ENCODE measurements at regions not wholly inside any gene's neighbourhood (a gene's known extent, or its start where the extent isn't known, plus 50 kb on each side); places are given as distances from the start of the nearest gene placed in this dataset.
"Not testable (repeated sequence)": the region's sequence is repeated elsewhere in the genome, so short reads cannot be mapped to it uniquely, and the experiment has no call there.

DNA sequence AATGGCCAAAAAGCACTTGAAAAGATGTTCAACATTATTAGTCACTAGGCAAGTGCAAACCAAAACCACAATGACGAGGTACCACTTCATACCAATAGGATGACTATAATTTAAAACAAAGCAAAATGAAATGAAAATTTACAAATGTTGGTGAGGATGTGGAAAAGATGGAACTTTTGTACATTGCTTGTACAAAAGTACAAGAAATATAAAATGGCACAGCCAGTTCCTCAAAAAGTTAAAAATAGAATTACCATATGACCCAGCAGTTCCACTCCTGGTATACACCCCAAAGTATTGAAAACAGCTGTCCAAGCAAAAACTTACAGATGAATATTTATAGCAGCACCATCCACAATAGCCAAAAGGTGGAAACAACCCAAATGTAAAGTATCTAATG is 107.8 kb upstream of the XPO1 start:
- Histone ChIP-seq H3K4me3 (no peak overlapping the region), H3K4me1 (ENCODE audit: control insufficient read depth in 1 of 2, low read depth in 2 of 2) (no peaks in the 10 kb centered on the region), H3K9me3 (no peaks in the 10 kb centered on the region), H3K36me3 (no peaks in the 10 kb centered on the region), H3K27ac (no peak overlapping the region), H3K27me3 (replicated peaks; ENCODE audit: insufficient read depth) (no peaks in the 10 kb centered on the region)
- TF ChIP-seq, protein P1, sequence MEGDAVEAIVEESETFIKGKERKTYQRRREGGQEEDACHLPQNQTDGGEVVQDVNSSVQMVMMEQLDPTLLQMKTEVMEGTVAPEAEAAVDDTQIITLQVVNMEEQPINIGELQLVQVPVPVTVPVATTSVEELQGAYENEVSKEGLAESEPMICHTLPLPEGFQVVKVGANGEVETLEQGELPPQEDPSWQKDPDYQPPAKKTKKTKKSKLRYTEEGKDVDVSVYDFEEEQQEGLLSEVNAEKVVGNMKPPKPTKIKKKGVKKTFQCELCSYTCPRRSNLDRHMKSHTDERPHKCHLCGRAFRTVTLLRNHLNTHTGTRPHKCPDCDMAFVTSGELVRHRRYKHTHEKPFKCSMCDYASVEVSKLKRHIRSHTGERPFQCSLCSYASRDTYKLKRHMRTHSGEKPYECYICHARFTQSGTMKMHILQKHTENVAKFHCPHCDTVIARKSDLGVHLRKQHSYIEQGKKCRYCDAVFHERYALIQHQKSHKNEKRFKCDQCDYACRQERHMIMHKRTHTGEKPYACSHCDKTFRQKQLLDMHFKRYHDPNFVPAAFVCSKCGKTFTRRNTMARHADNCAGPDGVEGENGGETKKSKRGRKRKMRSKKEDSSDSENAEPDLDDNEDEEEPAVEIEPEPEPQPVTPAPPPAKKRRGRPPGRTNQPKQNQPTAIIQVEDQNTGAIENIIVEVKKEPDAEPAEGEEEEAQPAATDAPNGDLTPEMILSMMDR (IDR thresholded peaks at IDR 0.05) = no peak
- ATAC-seq (ENCODE audit: insufficient number of reproducible peaks, low FRiP score, low read depth) = no peak
- DNase-seq (ENCODE audit: low spot score) = no peak

- not testable (repeated sequence) for H3K27ac ChIP-seq; H3K36me3 ChIP-seq; DNase-seq (ENCODE audit: low spot score); H3K4me1 ChIP-seq (ENCODE audit: control insufficient read depth in 1 of 2, low read depth in 2 of 2); H3K9me3 ChIP-seq; H3K4me3 ChIP-seq; H3K27me3 ChIP-seq (replicated peaks; ENCODE audit: insufficient read depth); ATAC-seq (ENCODE audit: insufficient number of reproducible peaks, low FRiP score, low read depth)
Measured at GRCh38 chr2:61643153-61643552, 105.0 kb upstream of the XPO1 start.

- no peaks in the 10 kb centered on the region for H3K27me3 ChIP-seq (replicated peaks; ENCODE audit: insufficient read depth)
- no peak overlapping the region for H3K27ac ChIP-seq
- no peaks in the 10 kb centered on the region for H3K9me3 ChIP-seq
- H3K4me1 ChIP-seq (ENCODE audit: control insufficient read depth in 1 of 2, low read depth in 2 of 2) = no peaks in the 10 kb centered on the region
- TF ChIP-seq, protein P1 (IDR thresholded peaks at IDR 0.05) = no peak
- no peak for DNase-seq (ENCODE audit: low spot score)
- no peaks in the 10 kb centered on the region for H3K36me3 ChIP-seq
- no peak for ATAC-seq (ENCODE audit: insufficient number of reproducible peaks, low FRiP score, low read depth)
- no peak overlapping the region for H3K4me3 ChIP-seq
Measured at GRCh38 chr2:61640406-61640805, 102.2 kb upstream of the XPO1 start.

GRCh38 chr2:61639721-61640120 is 101.6 kb upstream of the XPO1 start:
- H3K27me3 ChIP-seq (replicated peaks; ENCODE audit: insufficient read depth) = no peaks in the 10 kb centered on the region
- DNase-seq (ENCODE audit: low spot score) (no peak), ATAC-seq (ENCODE audit: insufficient number of reproducible peaks, low FRiP score, low read depth) (no peak)
- TF ChIP-seq, protein P1 (IDR thresholded peaks at IDR 0.05) = no peak
- no peaks in the 10 kb centered on the region for H3K36me3 ChIP-seq
- no peaks in the 10 kb centered on the region for H3K4me1 ChIP-seq (ENCODE audit: control insufficient read depth in 1 of 2, low read depth in 2 of 2)
- H3K9me3 ChIP-seq = no peaks in the 10 kb centered on the region
- no peak overlapping the region for H3K27ac ChIP-seq
- no peak overlapping the region for H3K4me3 ChIP-seq

DNA sequence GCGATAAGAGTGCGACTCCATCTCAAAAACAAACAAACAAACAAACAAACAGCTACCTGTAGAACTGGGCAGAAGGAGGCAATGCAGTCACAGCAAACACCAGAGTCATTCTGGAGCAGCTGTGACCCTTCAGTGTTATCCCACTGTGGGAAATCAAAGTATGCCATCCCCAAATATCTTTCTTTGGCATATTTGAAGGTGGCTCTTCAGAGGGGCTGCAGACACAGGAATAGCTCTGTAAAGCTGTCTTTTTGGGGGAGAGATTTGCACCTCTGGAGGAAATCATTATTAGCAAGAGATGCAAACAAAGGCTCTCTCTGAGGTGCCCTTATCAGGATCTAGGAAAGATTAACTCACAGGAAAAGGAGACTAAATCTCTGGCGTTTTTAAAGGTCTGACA is 98.5 kb upstream of the XPO1 start:
- TF ChIP-seq, protein P1 (IDR thresholded peaks at IDR 0.05) = no peak
- Histone ChIP-seq H3K4me1 (ENCODE audit: control insufficient read depth in 1 of 2, low read depth in 2 of 2) (no peaks in the 10 kb centered on the region), H3K27me3 (replicated peaks; ENCODE audit: insufficient read depth) (no peaks in the 10 kb centered on the region), H3K27ac (no peak overlapping the region), H3K9me3 (no peaks in the 10 kb centered on the region), H3K36me3 (no peaks in the 10 kb centered on the region), H3K4me3 (no peak overlapping the region)
- DNase-seq (ENCODE audit: low spot score) (no peak), ATAC-seq (ENCODE audit: insufficient number of reproducible peaks, low FRiP score, low read depth) (no peak)

GRCh38 chr2:61634512-61634911 is 96.4 kb upstream of the XPO1 start:
- ATAC-seq (ENCODE audit: insufficient number of reproducible peaks, low FRiP score, low read depth) (no peak), DNase-seq (ENCODE audit: low spot score) (no peak)
- Histone ChIP-seq H3K4me3 (no peak overlapping the region), H3K4me1 (ENCODE audit: control insufficient read depth in 1 of 2, low read depth in 2 of 2) (no peaks in the 10 kb centered on the region), H3K36me3 (no peaks in the 10 kb centered on the region), H3K9me3 (no peaks in the 10 kb centered on the region), H3K27me3 (replicated peaks; ENCODE audit: insufficient read depth) (no peaks in the 10 kb centered on the region), H3K27ac (no peak overlapping the region)
- TF ChIP-seq, protein P1 (IDR thresholded peaks at IDR 0.05) = no peak
